GM23338 (cell line): ENCODE measurements at regions not wholly inside any gene's neighbourhood (a gene's known extent, or its start where the extent isn't known, plus 50 kb on each side); places are given as distances from the start of the nearest gene placed in this dataset.

Experiments
- CREB1 ChIP-seq: fragments of 250-450 bp; sonication (Bioruptor Pico); IDR thresholded peaks from 2 replicates; pipeline ENCODE4 v1.5.0; 2020; ENCODE audit warnings: low read depth, mild to moderate bottlenecking, moderate library complexity
- CTCF ChIP-seq, 2 experiments: fragments of 200-600 bp in 1 of 2; sonication (generic) in 1 of 2; conservative IDR thresholded peaks; 2 replicates each; pipeline versions ENCODE4 v1.5.1 to v1.6.1; 2016 to 2017; ENCODE audit warnings: antibody characterized with exemption in 2 of 2, low read depth in 2 of 2, mild to moderate bottlenecking in 2 of 2, moderate library complexity in 1 of 2
- EZH2 ChIP-seq: fragments of 200-600 bp; sonication (generic); IDR thresholded peaks from one replicate; pipeline ENCODE4 v1.8.0; 2017; ENCODE audit warnings: antibody characterized with exemption, mild to moderate bottlenecking, low read depth; ENCODE audit not compliant: unreplicated experiment
- EZH2phosphoT487 ChIP-seq: fragments of 200-600 bp; sonication (generic); IDR thresholded peaks from one replicate; pipeline ENCODE4 v1.8.1; 2018; ENCODE audit warnings: antibody characterized with exemption; ENCODE audit not compliant: unreplicated experiment
- NANOG ChIP-seq: IDR thresholded peaks from 2 replicates; pipeline ENCODE4 v1.6.1; 2016; ENCODE audit warnings: antibody characterized with exemption, borderline replicate concordance
- POLR2AphosphoS5 ChIP-seq: IDR thresholded peaks from 2 replicates; pipeline ENCODE4 v1.6.1; 2016; ENCODE audit warnings: antibody characterized with exemption, low read depth
- REST ChIP-seq: IDR thresholded peaks from one replicate; pipeline ENCODE4 v1.6.1; 2018; ENCODE audit warnings: antibody characterized with exemption; ENCODE audit not compliant: unreplicated experiment

GRCh38 chr10:3460420-3461128 is 288.0 kb upstream of the PITRM1 start:
- TF ChIP-seq CTCF (conservative IDR thresholded peaks at IDR 0.05; ENCODE audit: low read depth in 2 of 2) (no peak), EZH2phosphoT487 (no peak), EZH2 (no peak), POLR2AphosphoS5 (no peak), REST (no peak), NANOG (no peak), CREB1 (no peak)
